GM18502 (cell line): ENCODE measurements at regions not wholly inside any gene's neighbourhood (a gene's known extent, or its start where the extent isn't known, plus 50 kb on each side); places are given as distances from the start of the nearest gene placed in this dataset.

Experiments used
- ATAC-seq: cut with Tn5 transposase; IDR thresholded peaks from one replicate; pipeline ENCODE4 v1.9.1; 2021; ENCODE audit warnings: mild to moderate bottlenecking; ENCODE audit not compliant: unreplicated experiment, poor library complexity

GRCh38 chr9:78592811-78593210 lies 295.9 kb downstream of the PSAT1 start:
- ATAC-seq, result no peak

- no peak for ATAC-seq
Observed at GRCh38 chr9:78595200-78595945, 298.4 kb downstream of the PSAT1 start.

- no peak for ATAC-seq
Observed at GRCh38 chr9:78596346-78596745, 299.4 kb downstream of the PSAT1 start.

GRCh38 chr9:78598120-78598519 lies 301.2 kb downstream of the PSAT1 start:
- ATAC-seq, result no peak

GRCh38 chr9:78599926-78600325 lies 303.0 kb downstream of the PSAT1 start:
- no peak for ATAC-seq

- peak; percentile 80 for ATAC-seq
Observed at GRCh38 chr9:78601957-78602565, 305.1 kb downstream of the PSAT1 start.

GRCh38 chr9:78605041-78606000 lies 308.4 kb downstream of the PSAT1 start:
- ATAC-seq, result no peak

- no peak for ATAC-seq
Observed at GRCh38 chr9:78606001-78606379, 309.1 kb downstream of the PSAT1 start.

- no peak for ATAC-seq
Observed at GRCh38 chr9:78607853-78608252, 310.9 kb downstream of the PSAT1 start.

GRCh38 chr9:78609450-78609849 lies 312.5 kb downstream of the PSAT1 start:
- no peak for ATAC-seq

GRCh38 chr9:78612091-78612490 lies 315.2 kb downstream of the PSAT1 start:
- no peak for ATAC-seq

GRCh38 chr9:78613006-78613405 lies 316.1 kb downstream of the PSAT1 start:
- ATAC-seq, result no peak

- ATAC-seq, result no peak
Observed at GRCh38 chr9:78614892-78615291, 318.0 kb downstream of the PSAT1 start.

GRCh38 chr9:78615372-78615771 lies 318.4 kb downstream of the PSAT1 start:
- no peak for ATAC-seq

GRCh38 chr9:78618735-78619134 lies 321.8 kb downstream of the PSAT1 start:
- ATAC-seq, result no peak

- ATAC-seq, result no peak
Observed at GRCh38 chr9:78620303-78620702, 323.4 kb downstream of the PSAT1 start.

GRCh38 chr9:78620764-78621163 lies 323.8 kb downstream of the PSAT1 start:
- ATAC-seq, result no peak

GRCh38 chr9:78622126-78622525 lies 325.2 kb downstream of the PSAT1 start:
- no peak for ATAC-seq

GRCh38 chr9:78626971-78627370 lies 330.0 kb downstream of the PSAT1 start:
- no peak for ATAC-seq

GRCh38 chr9:78630966-78631365 lies 334.0 kb downstream of the PSAT1 start:
- ATAC-seq, result no peak

- no peak for ATAC-seq
Observed at GRCh38 chr9:78640728-78641127, 343.8 kb downstream of the PSAT1 start.
